ENCODE measurements at regions not wholly inside any gene's neighbourhood (a gene's known extent, or its start where the extent isn't known, plus 50 kb on each side); places are given as distances from the start of the nearest gene placed in this dataset.

GRCh38 chr19:46967578-46968032 lies 52.0 kb upstream of the NPAS1 start:
- no peak overlapping the region for H3K4me3 ChIP-seq
- H3K27ac ChIP-seq: no peak overlapping the region
- peaks cover 0 to 10% (median 0%) of the 10 kb centered on the region in 3 donors for H3K36me3 ChIP-seq
- intact Hi-C loops (cut with DNase I; ENCODE audit: low total_unique reads): no loop called here
- TF ChIP-seq CTCF (IDR thresholded peaks at IDR 0.05): no peak
- H3K9me3 ChIP-seq: no peaks in the 10 kb centered on the region
- H3K4me1 ChIP-seq: peaks cover 0 to 36% (median 12%) of the 10 kb centered on the region in 4 donors
- H3K27me3 ChIP-seq: no peaks in the 10 kb centered on the region
- peak in 1 of 2 donors; percentile 79 for DNase-seq

Measured in tibial artery (tissue), 4 donors.